SKM-1 treated with dmso at 0.1 percent for 144 hours (cell line): ENCODE measurements at regions not wholly inside any gene's neighbourhood (a gene's known extent, or its start where the extent isn't known, plus 50 kb on each side); places are given as distances from the start of the nearest gene placed in this dataset.

Experiments used
- DNase-seq: peaks from one replicate; lab custom pipeline; 2025; ENCODE audit not compliant: unreplicated experiment; lab: John Stamatoyannopoulos, UW

DNA sequence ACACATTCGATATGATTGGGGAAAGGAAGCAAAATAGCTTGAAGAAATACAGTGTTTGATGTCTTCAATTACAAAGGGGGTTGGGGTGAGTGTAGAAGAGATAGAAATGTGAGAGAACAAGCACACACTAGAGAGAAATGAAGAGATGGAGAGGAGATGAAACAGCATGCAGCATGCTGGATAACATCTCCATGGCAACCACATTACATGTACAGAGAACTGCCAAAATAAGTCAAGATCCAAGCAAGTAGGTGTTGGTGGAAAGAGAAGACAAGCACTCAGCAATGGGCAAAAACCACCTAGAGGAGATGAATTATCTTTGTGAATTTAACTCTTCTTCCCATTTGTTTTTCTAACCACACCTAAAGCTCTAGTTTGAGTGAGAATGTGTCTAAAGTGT is 289.8 kb downstream of the GRIN2B start:
- no peak for DNase-seq

DNA sequence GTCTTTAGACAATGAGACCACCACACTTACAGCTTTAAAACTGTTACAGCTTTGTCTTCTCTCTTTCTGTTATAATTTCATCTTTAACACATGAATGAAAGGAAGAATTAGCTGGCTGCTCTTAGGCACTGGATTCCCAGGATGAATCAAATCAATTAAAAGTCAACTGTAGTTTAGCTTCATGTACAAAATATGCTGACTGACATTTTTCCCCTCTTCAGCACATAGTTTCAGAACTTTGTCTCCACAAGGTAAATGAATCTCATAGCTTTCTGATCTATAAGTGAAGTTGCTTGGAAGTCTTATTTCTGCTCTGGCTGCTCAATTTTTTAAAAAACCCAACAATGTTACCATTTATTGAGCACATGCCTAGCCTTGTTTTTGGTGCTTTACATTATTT is 293.8 kb downstream of the GRIN2B start:
- DNase-seq: no peak

DNA sequence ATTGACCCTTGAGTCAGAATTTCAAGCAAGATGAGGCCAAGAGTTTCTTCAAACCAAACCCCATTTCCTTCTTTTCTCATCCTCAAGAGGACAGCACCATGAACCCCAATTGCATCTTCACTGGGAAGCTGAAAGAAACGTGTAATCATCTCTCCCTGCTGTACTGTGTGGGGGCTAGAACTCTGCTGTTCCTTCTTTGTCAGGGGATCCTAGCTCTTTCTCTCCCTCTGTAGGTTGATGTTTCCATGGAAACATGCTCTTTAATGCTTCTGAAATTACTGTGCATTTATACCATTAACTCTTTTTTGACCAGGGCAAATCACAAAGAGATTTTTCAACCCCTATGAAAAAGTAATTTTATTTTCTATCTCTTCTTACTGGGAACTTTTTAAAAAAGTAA is 295.1 kb downstream of the GRIN2B start:
- no peak for DNase-seq

DNA sequence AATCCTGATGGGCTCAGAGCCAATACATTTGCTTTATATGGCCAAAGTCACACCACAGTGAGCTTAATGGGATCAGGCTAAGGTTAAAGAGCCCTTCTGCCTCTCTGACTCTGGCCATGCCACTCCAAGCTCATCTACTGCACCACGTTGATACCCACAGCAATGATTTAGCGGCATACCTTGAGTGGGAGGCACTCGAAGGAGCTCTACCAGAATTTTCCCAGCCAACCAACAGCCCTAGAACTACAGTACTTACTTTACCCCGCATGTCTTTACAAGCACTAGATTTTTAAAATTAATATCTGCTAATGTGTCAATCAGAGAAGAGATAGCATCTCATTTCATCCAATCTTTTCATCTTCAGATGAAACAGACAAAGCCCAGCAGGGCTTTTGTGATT is 300.5 kb downstream of the GRIN2B start:
- no peak for DNase-seq

DNA sequence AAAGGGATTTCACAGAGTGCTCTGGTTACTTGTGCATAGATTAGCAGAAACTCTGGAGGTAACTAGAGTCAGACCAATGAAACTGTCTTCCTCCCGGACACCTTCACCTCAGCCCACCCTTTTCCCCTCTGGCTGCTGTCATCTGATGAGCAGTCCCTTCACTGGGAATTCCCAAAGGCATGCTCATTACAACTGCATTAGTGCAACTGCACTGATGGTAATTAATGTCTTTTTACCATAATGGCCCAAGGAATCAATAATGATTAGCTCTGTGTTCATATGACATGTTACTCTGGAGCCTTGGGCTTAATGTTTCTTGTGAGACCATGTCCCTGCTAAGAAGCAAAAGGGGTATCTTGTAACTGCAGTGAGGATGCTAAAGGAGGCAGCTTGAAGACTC is 304.5 kb downstream of the GRIN2B start:
- no peak for DNase-seq

DNA sequence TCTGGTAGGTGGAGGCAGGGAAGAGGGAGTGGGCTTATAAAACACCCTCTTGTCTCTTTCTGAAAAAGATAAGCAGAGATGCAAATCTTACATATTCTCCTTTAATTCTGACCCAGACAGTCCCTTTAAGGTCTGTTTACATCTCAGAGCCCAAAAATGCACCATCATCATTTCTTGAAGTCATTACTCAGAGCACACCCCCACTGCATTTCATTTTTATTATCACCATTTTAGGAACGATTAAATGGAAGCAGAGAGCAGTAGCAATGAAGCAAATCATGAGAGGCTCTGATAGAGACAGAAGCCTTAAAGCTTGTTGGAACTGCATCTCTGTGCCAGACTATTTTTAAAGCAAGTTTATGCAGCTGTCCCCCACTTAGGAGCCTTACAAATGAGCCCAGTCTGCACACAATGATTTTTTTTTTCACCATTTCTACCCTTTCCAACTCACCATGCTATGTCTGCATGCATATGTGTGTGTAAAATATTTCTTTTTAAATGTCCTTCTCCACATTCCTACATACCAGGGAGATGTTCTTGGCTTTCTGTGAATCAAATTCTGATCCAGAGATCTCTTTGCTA is 311.0 kb downstream of the GRIN2B start:
- DNase-seq: no peak

DNA sequence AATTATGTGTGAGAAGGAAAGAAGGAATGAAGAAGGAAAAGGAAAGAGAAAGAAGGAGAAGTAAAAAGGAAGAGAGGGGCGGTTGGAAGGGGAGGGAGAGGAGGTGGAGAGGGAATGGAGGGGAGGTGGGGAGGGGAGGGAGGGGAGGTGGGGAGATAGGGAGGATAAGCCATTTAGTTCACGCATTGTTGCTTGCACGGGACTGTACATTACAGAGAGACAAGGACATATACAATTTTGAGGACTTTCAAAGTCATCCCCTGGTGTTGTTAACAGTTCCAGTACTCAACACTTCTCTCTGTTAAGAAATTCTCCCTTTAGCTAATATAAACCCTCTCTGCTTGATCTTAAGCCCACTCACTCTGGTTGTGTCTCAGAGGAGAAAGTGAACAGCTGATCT is 312.5 kb downstream of the GRIN2B start:
- DNase-seq: no peak

DNA sequence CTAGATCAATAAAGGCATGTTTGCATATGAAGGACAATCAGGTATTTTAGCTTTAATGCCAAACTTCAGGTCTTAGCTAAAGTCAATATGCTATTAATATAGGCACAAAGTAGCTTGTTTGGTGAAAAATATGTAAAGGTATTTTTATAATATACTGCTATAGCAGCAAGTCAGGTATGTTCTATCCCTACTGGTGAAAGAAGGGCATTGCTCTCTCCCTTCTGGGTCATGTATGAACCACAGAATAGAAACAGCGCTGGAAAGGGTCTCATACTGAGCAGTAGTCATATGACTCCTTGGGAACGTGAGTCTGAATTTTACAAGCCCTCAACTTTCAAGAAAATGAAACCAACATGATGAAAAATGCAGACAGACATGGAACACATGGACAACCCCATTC is 314.6 kb downstream of the GRIN2B start:
- DNase-seq: no peak

DNA sequence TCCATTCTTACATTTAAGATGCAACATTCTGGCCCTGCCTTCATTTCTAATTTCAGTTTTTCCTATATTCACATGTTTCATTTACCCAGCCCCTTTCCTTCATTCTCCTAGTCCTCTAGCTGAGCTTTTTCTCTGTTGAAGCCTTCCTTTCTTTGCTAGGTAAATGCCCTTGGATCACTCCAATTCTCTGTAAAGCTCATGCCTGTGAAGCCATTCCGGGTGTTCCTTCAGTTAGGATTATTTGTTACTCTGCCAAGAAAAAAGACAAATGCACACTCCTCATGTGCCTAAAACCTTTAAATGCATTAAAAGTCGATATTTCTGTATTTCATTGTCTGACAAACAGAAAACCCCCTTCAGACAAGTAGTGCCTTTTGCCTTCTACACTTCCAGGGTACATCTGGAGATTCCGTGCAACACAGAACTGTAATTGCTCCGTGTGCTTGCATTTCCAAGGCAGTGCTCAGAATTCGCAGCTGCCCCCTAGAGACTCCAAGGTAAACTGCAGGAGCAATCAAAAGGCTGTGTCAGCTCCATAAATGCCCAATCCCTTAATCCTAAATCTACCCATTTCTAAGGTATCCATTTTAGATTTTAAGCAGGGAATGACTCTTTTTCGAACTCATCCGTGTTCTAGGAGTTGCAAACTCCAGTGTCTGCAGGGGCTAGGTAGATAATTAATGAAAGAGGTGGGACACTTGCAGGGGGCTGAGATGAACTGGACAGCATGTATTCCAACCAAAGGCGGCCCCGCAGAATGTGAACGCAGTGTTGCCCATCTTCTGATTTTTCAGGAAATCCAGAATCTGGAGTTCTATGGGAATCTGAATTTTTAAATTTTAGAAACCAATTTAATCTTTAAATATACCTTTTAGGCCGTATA is 320.2 kb downstream of the GRIN2B start:
- no peak for DNase-seq

DNA sequence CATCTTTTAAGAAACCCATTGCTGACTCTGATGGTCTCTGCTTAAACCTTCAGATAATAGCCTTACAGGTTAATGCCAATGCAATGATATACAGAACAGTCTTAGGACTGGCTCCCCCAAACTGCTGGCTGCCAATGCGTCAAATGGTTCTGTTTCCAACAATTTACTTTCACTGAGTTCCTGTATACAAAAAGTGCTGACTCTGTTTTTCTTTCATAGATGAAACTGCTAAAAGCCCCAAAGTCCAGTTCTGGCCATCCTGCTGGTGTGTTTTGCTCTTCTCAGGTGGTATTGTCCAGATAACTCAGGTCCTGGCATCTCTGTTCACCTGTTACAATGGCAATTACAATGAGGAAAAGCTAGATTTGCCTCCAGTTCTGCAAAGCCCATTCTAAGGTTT is 326.9 kb downstream of the GRIN2B start:
- no peak for DNase-seq

DNA sequence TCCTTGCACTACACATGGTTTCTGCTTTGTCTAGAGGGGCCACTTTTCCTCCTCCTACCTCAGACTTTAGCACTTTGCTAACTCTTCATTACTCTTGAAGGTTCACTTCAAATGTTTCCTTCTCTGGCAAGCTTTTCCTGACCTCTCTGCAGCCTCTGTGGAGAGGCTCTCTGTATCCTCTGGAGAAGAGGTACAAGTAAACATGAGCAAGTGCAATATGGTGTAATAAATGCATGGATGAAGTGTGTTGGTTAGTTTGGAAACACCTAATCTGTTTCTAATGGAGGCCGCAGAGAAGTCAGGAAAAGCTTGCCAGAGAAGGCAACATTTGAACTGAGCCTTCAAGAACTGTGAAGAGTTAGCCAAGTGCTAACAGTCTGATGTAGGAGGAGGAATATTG is 329.3 kb downstream of the GRIN2B start:
- DNase-seq: no peak

DNA sequence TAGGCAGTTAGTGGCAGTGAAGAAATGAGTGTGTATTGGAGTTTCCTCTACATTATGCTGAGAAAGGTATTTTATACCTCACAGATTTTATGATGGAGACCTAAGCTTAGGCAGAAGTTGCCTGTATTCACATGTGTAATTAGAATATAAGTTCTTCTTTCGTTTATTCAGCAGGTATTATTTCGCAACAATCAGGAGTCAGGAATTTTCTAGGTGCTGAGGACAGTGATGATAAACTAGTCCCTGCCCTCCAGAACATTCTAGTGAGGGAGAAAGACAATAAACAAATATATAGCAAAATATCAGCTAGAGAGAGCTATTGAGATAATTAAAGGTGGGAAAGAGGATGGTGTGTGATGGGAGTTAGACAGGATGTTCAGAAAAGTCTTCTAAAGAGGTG is 345.7 kb downstream of the GRIN2B start:
- DNase-seq: no peak

DNA sequence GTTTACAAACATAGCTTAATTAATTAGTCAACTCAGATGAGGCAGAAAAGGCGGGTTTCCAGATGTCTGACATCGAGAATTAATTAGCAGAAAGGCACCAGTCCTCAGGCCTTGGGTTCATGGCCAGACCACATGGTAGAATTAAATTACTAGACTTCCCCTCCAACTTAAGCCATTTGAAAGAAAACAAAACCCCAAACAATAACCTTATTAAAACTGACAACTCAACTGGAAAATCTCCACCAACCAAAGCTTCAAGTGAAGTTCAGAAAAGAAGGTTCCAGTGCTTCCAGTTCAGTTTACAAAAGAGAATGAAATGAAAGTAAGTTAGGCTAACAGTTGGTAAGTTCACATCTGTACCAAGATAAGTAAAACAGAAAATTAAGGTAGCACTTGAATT is 349.5 kb downstream of the GRIN2B start:
- no peak for DNase-seq

DNA sequence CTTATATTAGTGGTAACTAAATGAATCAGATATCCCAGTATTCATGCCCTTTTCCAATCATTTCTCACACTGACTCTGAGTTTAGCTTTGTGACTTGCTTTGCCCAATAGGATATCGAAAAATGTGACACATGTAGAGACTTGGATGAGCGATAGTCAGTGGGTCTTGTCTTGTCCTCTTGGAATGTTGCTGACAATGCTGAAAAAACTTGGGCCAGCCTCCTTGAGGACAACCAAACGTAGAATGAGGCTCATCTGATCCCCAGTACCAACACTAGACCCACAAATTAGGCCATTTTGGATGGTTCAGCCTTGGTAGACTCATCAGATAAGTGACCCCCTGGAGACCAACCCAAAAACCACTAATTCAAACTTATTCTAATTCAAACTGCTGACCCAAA is 351.0 kb downstream of the GRIN2B start:
- no peak for DNase-seq

DNA sequence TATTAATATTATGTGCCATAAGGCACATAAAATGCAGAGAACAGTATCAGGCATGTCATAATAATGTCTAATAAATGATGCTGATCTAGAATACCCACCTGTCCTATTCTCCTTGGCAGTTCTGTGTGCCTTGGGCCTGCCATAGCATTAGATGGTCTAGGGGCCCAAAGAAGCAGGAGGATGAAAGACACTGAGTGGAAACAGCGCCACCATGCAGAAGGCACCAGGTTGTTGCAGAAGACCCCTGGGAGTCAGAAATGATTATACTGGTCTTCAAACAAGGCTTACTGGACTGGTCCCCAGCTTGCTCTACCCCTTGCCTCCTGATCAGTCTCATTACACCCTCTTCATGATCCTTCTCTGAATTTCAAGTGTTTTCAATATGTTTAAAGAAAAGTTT is 353.3 kb downstream of the GRIN2B start:
- no peak for DNase-seq

DNA sequence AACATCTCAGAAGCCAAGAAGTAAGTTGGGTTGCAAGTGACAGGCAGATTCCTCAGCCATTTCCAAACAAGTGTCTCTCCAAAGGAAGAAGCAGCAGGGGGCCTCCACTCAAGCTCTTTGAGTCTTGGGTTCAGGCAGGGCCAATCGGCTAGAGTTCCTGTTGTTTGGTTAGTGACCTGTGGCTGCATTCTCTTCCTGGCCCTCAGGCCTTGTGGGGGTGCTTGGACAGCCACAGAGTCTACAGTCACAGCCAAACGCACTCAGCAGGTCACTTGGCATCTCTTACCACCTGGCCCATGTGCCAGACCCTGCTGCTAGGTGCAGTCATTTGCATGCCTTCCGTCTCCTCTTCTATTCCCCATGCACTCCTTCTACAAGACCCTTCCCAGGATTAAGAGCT is 353.9 kb downstream of the GRIN2B start:
- DNase-seq: no peak

DNA sequence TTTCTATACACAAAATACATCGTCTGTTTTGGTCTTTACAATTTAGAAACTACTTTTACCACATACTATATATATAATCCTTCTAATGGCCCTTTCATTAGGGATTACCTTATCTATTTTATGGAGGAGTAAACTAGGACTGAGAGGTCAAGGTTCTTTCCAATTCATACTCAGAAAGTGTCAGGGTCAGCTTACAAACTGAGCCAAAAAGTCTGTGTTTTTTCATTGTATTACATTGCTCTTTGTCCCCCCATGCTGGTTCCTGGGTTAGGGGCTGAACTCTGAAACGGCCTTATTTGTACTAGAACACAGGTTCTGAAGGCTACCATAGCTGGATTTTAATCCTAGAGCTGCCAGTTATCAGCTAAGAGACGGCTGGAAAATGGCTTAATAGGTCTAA is 368.1 kb downstream of the GRIN2B start:
- DNase-seq: no peak

DNA sequence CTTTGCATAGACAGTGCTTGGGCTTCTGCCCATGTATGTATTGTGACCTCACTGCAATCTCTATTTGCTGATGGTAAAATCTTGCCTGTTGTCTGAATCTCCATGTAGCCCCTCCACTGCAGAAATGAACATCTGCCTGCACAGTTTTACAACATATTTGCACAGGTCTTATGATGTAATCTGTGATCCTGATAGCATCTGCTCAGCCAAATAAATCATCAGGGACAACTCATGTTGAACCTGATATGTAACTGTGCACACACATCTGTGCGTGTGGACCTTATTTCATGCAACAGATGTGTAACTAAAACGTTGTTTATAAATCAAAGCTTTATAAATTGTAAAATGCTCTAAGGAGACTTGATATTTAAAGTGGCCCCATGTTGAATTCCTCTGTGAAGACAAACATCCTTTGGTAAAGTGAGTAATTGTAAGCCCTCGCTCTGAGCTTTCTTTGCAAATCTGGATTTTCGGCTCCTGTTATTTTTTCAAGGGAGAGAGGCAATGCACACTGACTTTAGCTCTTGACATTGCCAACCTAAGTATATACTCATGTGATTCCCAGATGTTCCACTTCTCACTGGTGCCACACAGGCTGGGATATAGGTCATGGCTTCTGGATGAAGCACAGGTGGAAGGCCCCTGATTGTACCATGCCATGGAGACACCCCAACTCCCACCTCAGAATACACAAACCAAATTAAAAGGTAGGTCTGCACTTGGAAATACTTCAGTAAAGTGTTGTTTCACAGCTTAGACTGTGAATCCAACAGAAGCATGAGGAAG is 371.3 kb downstream of the GRIN2B start:
- no peak for DNase-seq

DNA sequence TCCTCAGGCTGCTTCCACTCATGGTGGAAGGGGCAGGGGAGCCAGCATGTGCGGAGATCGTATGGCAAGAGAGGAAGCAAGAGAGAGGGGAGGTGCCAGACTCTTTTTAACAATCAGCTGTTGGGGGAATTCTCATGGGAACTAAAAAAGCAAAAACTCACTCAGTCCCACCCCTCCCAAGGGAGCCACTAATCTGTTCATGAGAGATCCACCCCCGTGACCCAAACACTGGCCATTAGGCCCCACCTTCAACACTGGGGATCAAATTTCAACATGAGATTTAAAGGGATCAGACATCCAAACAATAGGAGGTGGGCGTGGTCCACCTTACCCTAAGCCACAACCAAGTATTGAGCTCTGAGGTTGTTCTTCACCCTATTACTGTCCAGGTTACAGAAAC is 375.1 kb downstream of the GRIN2B start:
- DNase-seq: no peak

DNA sequence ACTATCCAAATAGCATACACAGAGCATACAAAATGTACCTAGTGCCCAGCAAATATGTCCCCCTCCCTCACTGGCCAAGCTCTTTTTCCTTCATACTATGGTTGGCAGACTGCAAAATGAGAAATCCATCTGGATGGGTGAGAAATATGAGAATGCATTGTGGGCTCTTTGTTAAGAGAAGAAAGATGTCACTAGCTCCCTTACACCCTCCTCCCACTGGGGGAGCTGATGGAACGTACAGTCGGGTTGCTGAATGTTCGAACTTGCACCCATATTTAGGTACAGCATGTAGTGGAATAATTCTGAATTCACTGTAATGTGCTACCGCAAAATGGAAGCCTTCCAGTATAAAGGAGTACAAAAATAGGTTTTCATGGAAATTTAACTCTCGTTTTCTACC is 377.4 kb downstream of the GRIN2B start:
- DNase-seq: no peak

DNA sequence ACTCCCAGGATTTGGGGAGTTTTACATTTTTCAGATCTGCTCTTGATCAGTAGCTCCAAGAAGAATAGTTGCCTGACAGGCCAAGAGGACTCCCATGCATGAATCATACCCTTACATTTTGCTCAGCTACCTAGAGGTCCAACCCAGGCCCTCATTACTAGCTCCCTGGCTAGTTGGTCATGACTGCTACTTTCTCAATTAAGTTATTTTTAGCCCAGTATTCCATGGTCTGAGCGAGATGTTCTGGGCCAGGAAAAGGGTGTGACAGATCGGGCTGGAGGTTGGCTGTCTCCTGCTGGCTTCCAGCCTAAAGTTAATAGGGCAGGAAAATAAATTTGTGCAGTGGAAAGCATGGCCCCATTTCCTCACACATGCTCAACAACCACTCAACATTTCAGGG is 379.2 kb downstream of the GRIN2B start:
- DNase-seq: no peak

DNA sequence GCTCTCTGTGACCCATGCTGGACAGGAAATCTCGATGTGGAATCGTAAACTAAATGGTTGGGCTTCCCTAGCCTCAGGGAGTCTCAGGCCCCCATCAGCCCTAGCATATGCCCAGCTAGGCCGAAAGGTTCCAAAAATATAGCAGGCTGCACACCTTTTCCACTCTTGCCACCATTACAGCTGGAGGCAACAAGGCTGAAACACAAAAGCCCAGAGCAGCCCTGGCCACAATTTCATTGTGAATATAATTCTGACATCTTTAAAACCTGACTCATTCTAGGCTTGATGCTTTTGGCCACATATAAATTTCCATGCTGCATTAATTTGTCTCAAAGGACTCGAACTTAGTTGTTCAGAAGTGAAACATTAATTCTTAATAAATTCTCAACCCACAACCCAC is 382.2 kb downstream of the GRIN2B start:
- DNase-seq: no peak
